Panc1 (cell line): ENCODE measurements at regions not wholly inside any gene's neighbourhood (a gene's known extent, or its start where the extent isn't known, plus 50 kb on each side); places are given as distances from the start of the nearest gene placed in this dataset.

ENCODE experiments used
- ATAC-seq: fragments of 200-7000 bp; cut with Tn5 transposase; 2 replicates; pipeline ENCODE4 v1.9.1; 2020; ENCODE audit warnings: mild to moderate bottlenecking, moderate library complexity
- BruUV-seq: library from RNA; stranded (reverse); fragments of 400-500 nt; replicated peaks from 2 replicates; lab custom pipeline; 2021; lab: Mats Ljungman, UMichigan
- CTCF ChIA-PET: fragments of 300-600 bp; sonication (Branson Sonifier 250); formaldehyde crosslinking; loops from one replicate; lab custom pipeline; 2022; ENCODE audit warnings: antibody characterized with exemption; lab: Charles Lee
- POLR2A ChIA-PET: fragments of 300-600 bp; sonication (Branson Sonifier 250); formaldehyde crosslinking; loops from one replicate; lab custom pipeline; 2022; ENCODE audit warnings: antibody characterized with exemption; lab: Charles Lee
- DNase-seq: peaks from one replicate; pipeline ENCODE4 v3.0.0-alpha.2; 2010; ENCODE audit warnings: low read depth, low spot score
- H3K27ac ChIP-seq: 2 replicates; pipeline ENCODE4 v1.5.1; 2011; ENCODE audit warnings: mild to moderate bottlenecking, low read length, inconsistent platforms
- H3K27me3 ChIP-seq: fragments of 200-500 bp; sonication (Bioruptor generic); 2 replicates; pipeline ENCODE4 v1.6.0; 2014; ENCODE audit warnings: low read length, inconsistent platforms; ENCODE audit not compliant: control insufficient read depth, insufficient read depth
- H3K36me3 ChIP-seq: fragments of 200-500 bp; sonication (Bioruptor generic); 2 replicates; pipeline ENCODE4 v1.5.1; 2014; ENCODE audit warnings: inconsistent platforms, mild to moderate bottlenecking, low read length, moderate library complexity; ENCODE audit not compliant: control insufficient read depth, insufficient read depth
- H3K4me1 ChIP-seq: 2 replicates; pipeline ENCODE4 v1.5.1; 2011; ENCODE audit warnings: inconsistent platforms, mild to moderate bottlenecking, low read length, moderate library complexity; ENCODE audit not compliant: control insufficient read depth, insufficient read depth
- H3K4me3 ChIP-seq, 2 experiments: 2 replicates each; pipeline ENCODE4 v1.5.1; 2011 to 2012; ENCODE audit warnings: low read depth in 2 of 2, low read length in 2 of 2, mild to moderate bottlenecking in 2 of 2, inconsistent platforms in 1 of 2, moderate library complexity in 1 of 2
- H3K9me3 ChIP-seq: fragments of 200-500 bp; sonication (Bioruptor generic); 2 replicates; pipeline ENCODE4 v1.5.1; 2014; ENCODE audit warnings: low read depth, mild to moderate bottlenecking, inconsistent platforms, low read length, moderate library complexity; ENCODE audit not compliant: control insufficient read depth, insufficient read depth
- POLR2AphosphoS5 ChIP-seq: IDR thresholded peaks from 2 replicates; pipeline ENCODE4 v1.6.1; 2012; ENCODE audit warnings: mild to moderate bottlenecking, low read depth, low read length, moderate library complexity
- SIN3A ChIP-seq: IDR thresholded peaks from 2 replicates; pipeline ENCODE4 v1.6.1; 2012; ENCODE audit warnings: low read depth, mild to moderate bottlenecking, low read length, moderate library complexity, borderline replicate concordance; ENCODE audit not compliant: insufficient read depth
- TCF7L2 ChIP-seq: IDR thresholded peaks from 2 replicates; pipeline ENCODE4 v1.6.1; 2011; ENCODE audit warnings: mild to moderate bottlenecking, low read depth, low read length, inconsistent platforms
- in situ Hi-C: cut with HindIII; loops from 2 replicates; pipeline ENCODE4 v1.10.0; 2016; ENCODE audit warnings: low sequenced_read_pairs, low pct_unique_long_range_greater_than_20kb
- intact Hi-C: fragments of 100-400 bp; cut with micrococcal nuclease; formaldehyde crosslinking; loops from one replicate; pipeline ENCODE4 v1.10.0; 2022; ENCODE audit not compliant: unreplicated experiment
- TF ChIP-seq, protein P1 (sequence below): fragments of 450-650 bp; IDR thresholded peaks from 2 replicates; pipeline ENCODE4 v1.5.1; 2017; ENCODE audit warnings: mild to moderate bottlenecking
- TF ChIP-seq, protein P2 (sequence below), 2 experiments: IDR thresholded peaks; 2 replicates each; pipeline ENCODE4 v1.6.1; 2011 to 2012; ENCODE audit warnings: low read depth in 2 of 2, control low read depth in 1 of 2, low read length in 1 of 2, mild to moderate bottlenecking in 1 of 2, moderate library complexity in 1 of 2; ENCODE audit not compliant: insufficient read depth in 1 of 2

DNA sequence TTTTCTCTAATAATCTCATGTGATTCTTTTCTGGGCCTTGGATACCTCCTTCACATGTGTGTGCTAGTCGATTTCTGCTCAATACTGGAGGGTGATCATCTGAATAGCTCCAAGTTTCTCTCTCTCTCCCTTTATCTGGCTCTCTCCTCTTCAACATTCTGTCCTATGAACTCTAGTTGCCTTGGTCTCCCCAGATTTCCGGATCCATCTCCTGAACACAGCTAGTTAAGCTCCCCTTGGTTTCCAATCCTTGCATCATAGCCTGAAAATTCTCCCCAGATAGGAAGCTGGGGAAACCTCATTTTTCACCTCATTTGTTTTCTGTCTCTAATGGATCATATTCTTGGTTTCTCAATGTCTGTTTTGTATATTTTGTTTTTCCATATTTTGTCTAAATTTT lies 832.3 kb downstream of the MTRR start:
- CTCF ChIA-PET = no interaction called here
- in situ Hi-C loops = no loop called here
- H3K9me3 ChIP-seq = no peaks in the 10 kb centered on the region
- no peaks in the 10 kb centered on the region for H3K4me1 ChIP-seq
- ATAC-seq (no peak), DNase-seq (no peak)
- no peak overlapping the region for H3K27ac ChIP-seq
- H3K27me3 ChIP-seq = no peaks in the 10 kb centered on the region
- intact Hi-C loops = no loop called here
- POLR2A ChIA-PET = no interaction called here
- no peaks in the 10 kb centered on the region for H3K36me3 ChIP-seq
- no TSS peak for BruUV-seq
- TF ChIP-seq POLR2AphosphoS5 (no peak), TCF7L2 (no peak), SIN3A (no peak)
- TF ChIP-seq, protein P1, sequence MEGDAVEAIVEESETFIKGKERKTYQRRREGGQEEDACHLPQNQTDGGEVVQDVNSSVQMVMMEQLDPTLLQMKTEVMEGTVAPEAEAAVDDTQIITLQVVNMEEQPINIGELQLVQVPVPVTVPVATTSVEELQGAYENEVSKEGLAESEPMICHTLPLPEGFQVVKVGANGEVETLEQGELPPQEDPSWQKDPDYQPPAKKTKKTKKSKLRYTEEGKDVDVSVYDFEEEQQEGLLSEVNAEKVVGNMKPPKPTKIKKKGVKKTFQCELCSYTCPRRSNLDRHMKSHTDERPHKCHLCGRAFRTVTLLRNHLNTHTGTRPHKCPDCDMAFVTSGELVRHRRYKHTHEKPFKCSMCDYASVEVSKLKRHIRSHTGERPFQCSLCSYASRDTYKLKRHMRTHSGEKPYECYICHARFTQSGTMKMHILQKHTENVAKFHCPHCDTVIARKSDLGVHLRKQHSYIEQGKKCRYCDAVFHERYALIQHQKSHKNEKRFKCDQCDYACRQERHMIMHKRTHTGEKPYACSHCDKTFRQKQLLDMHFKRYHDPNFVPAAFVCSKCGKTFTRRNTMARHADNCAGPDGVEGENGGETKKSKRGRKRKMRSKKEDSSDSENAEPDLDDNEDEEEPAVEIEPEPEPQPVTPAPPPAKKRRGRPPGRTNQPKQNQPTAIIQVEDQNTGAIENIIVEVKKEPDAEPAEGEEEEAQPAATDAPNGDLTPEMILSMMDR = no peak
- TF ChIP-seq, protein P2, sequence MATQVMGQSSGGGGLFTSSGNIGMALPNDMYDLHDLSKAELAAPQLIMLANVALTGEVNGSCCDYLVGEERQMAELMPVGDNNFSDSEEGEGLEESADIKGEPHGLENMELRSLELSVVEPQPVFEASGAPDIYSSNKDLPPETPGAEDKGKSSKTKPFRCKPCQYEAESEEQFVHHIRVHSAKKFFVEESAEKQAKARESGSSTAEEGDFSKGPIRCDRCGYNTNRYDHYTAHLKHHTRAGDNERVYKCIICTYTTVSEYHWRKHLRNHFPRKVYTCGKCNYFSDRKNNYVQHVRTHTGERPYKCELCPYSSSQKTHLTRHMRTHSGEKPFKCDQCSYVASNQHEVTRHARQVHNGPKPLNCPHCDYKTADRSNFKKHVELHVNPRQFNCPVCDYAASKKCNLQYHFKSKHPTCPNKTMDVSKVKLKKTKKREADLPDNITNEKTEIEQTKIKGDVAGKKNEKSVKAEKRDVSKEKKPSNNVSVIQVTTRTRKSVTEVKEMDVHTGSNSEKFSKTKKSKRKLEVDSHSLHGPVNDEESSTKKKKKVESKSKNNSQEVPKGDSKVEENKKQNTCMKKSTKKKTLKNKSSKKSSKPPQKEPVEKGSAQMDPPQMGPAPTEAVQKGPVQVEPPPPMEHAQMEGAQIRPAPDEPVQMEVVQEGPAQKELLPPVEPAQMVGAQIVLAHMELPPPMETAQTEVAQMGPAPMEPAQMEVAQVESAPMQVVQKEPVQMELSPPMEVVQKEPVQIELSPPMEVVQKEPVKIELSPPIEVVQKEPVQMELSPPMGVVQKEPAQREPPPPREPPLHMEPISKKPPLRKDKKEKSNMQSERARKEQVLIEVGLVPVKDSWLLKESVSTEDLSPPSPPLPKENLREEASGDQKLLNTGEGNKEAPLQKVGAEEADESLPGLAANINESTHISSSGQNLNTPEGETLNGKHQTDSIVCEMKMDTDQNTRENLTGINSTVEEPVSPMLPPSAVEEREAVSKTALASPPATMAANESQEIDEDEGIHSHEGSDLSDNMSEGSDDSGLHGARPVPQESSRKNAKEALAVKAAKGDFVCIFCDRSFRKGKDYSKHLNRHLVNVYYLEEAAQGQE (IDR thresholded peaks at IDR 0.05; ENCODE audit: insufficient read depth in 1 of 2, low read depth in 2 of 2, low read length in 1 of 2) = no peak
- H3K4me3 ChIP-seq = no peak overlapping the region

DNA sequence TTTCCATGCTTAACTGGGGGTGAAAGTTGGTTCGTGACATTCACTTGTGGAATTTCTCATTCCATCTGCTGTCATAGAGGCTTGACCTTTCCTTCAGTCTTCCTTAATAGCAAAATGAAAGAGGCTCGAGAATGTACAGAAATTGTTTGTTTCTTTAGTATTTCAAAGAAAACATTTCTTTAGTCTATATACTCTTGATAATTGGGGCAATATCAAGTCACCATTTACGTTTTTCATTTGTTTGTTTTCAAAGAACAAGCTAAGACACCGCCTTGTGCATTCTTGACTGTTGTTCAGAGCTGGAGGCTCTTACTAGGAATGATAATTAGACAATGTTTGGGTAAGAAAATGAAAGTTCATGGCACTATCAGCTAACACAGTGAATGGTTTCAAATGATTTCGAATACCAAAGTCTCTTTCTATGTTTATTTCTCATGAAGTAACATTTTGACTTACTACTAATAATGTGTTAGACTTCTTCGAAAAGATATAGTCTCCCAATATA lies 835.4 kb downstream of the SEMA5A start:
- Histone ChIP-seq H3K36me3 (no peaks in the 10 kb centered on the region), H3K27ac (no peak overlapping the region), H3K4me3 (no peak overlapping the region), H3K4me1 (no peaks in the 10 kb centered on the region), H3K27me3 (no peaks in the 10 kb centered on the region), H3K9me3 (no peaks in the 10 kb centered on the region)
- TF ChIP-seq TCF7L2 = no peak
- TF ChIP-seq SIN3A = no peak
- TF ChIP-seq, protein P1 = no peak
- TF ChIP-seq, protein P2 (IDR thresholded peaks at IDR 0.05; ENCODE audit: insufficient read depth in 1 of 2, low read depth in 2 of 2, low read length in 1 of 2) = no peak
- no peak for TF ChIP-seq POLR2AphosphoS5
- intact Hi-C loops = no loop called here
- in situ Hi-C loops = no loop called here
- no peak for ATAC-seq
- no TSS peak for BruUV-seq
- ChIA-PET CTCF (no interaction called here), POLR2A (no interaction called here)
- no peak for DNase-seq
